Astrocyte (in vitro differentiated cells and primary cell): ENCODE measurements at regions not wholly inside any gene's neighbourhood (a gene's known extent, or its start where the extent isn't known, plus 50 kb on each side); places are given as distances from the start of the nearest gene placed in this dataset.

Experiments
- CTCF ChIP-seq: IDR thresholded peaks from 2 replicates; pipeline ENCODE4 v1.5.1; 2011; ENCODE audit warnings: low read depth, mild to moderate bottlenecking, inconsistent platforms, low read length, moderate library complexity; ENCODE audit not compliant: insufficient read depth
- EZH2 ChIP-seq: IDR thresholded peaks from 2 replicates; pipeline ENCODE4 v1.6.1; 2012; ENCODE audit warnings: mild to moderate bottlenecking, low read length, inconsistent platforms; ENCODE audit not compliant: insufficient read depth

- TF ChIP-seq CTCF: no peak
- TF ChIP-seq EZH2: no peak
Measured at GRCh38 chr1:8133657-8134430, 107.7 kb upstream of the ERRFI1 start.
